ENCODE measurements at regions not wholly inside any gene's neighbourhood (a gene's known extent, or its start where the extent isn't known, plus 50 kb on each side); places are given as distances from the start of the nearest gene placed in this dataset.

DNA sequence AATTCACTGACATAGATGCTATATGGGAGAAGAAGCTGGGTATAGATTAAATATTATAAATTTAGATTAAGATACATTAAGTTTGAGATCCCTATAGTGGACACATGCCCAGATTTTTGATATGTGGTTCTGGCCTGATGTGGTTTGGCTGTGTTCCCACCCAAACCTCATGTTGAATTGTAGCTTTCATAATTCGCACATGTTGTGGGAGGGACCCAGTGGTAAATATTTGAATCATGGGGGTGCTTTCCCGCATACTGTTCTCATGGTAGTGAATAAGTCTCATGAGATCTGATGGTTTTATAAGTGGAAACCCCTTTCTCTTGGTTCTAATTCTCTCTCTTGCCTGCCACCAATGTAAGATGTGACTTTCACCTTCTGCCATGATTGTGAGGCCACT is 189.4 kb upstream of the CD96 start:
- TF ChIP-seq, protein P1, sequence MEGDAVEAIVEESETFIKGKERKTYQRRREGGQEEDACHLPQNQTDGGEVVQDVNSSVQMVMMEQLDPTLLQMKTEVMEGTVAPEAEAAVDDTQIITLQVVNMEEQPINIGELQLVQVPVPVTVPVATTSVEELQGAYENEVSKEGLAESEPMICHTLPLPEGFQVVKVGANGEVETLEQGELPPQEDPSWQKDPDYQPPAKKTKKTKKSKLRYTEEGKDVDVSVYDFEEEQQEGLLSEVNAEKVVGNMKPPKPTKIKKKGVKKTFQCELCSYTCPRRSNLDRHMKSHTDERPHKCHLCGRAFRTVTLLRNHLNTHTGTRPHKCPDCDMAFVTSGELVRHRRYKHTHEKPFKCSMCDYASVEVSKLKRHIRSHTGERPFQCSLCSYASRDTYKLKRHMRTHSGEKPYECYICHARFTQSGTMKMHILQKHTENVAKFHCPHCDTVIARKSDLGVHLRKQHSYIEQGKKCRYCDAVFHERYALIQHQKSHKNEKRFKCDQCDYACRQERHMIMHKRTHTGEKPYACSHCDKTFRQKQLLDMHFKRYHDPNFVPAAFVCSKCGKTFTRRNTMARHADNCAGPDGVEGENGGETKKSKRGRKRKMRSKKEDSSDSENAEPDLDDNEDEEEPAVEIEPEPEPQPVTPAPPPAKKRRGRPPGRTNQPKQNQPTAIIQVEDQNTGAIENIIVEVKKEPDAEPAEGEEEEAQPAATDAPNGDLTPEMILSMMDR (IDR thresholded peaks at IDR 0.05) = no peak
- TF ChIP-seq, protein P2, sequence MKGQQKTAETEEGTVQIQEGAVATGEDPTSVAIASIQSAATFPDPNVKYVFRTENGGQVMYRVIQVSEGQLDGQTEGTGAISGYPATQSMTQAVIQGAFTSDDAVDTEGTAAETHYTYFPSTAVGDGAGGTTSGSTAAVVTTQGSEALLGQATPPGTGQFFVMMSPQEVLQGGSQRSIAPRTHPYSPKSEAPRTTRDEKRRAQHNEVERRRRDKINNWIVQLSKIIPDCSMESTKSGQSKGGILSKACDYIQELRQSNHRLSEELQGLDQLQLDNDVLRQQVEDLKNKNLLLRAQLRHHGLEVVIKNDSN (IDR thresholded peaks at IDR 0.05; ENCODE audit: borderline replicate concordance, low read depth) = no peak
- TF ChIP-seq SIN3A (IDR thresholded peaks at IDR 0.05; ENCODE audit: borderline replicate concordance, low read depth, low read length) (no peak), EZH2phosphoT487 (IDR thresholded peaks at IDR 0.05; ENCODE audit: borderline replicate concordance, low read depth) (no peak)
